Liver (tissue), 8 donors: ENCODE measurements at regions not wholly inside any gene's neighbourhood (a gene's known extent, or its start where the extent isn't known, plus 50 kb on each side); places are given as distances from the start of the nearest gene placed in this dataset.

Experiments
- DNase-seq: peaks from one replicate; pipeline ENCODE4 v3.0.0-alpha.2; 2017; ENCODE audit warnings: low spot score
- H3K27ac ChIP-seq, 2 donors: one replicate each; pipeline ENCODE4 v1.7.0; 2013; ENCODE audit warnings: inconsistent platforms in 2 of 2, low read length in 2 of 2, control low read depth in 1 of 2, low read depth in 1 of 2, mild to moderate bottlenecking in 1 of 2
- H3K27me3 ChIP-seq, 4 donors: one replicate each; pipeline versions ENCODE4 v1.6.1 to v1.7.0; 2013; ENCODE audit warnings: low read length in 3 of 4, inconsistent platforms in 1 of 4, mild to moderate bottlenecking in 1 of 4, moderate library complexity in 1 of 4; ENCODE audit not compliant: control insufficient read depth in 4 of 4, insufficient read depth in 4 of 4
- H3K36me3 ChIP-seq, 4 donors: one replicate each; pipeline versions ENCODE4 v1.6.1 to v1.7.0; 2013; ENCODE audit warnings: low read length in 3 of 4, mild to moderate bottlenecking in 3 of 4, low read depth in 1 of 4, moderate library complexity in 1 of 4; ENCODE audit not compliant: control insufficient read depth in 4 of 4, insufficient read depth in 3 of 4
- H3K4me1 ChIP-seq, 4 donors: one replicate each; pipeline versions ENCODE4 v1.6.1 to v1.7.0; 2013; ENCODE audit warnings: low read length in 3 of 4, mild to moderate bottlenecking in 3 of 4, moderate library complexity in 1 of 4; ENCODE audit not compliant: control insufficient read depth in 4 of 4, insufficient read depth in 4 of 4
- H3K4me3 ChIP-seq, 3 donors: one replicate each; pipeline versions ENCODE4 v1.6.1 to v1.7.0; 2013; ENCODE audit warnings: low read length in 3 of 3, control low read depth in 1 of 3, low read depth in 1 of 3, mild to moderate bottlenecking in 1 of 3
- H3K9ac ChIP-seq, 2 donors: one replicate each; pipeline ENCODE4 v1.7.0; 2013; ENCODE audit warnings: low read length in 2 of 2, mild to moderate bottlenecking in 2 of 2, moderate library complexity in 2 of 2, control low read depth in 1 of 2, low read depth in 1 of 2
- H3K9me3 ChIP-seq, 4 donors: one replicate each; pipeline versions ENCODE4 v1.6.1 to v1.7.0; 2013; ENCODE audit warnings: low read length in 3 of 4; ENCODE audit not compliant: control insufficient read depth in 4 of 4
- CTCF ChIP-seq: fragments of 150-350 bp; IDR thresholded peaks from 2 replicates; pipeline ENCODE4 v1.5.1; 2017; ENCODE audit warnings: improper control_type of control experiment, low read depth, low read length; ENCODE audit not compliant: missing input control
- EGR1 ChIP-seq, 2 donors: IDR thresholded peaks; 2 replicates each; pipeline ENCODE4 v1.6.1; 2016 to 2018; ENCODE audit warnings: antibody characterized with exemption in 2 of 2, low read depth in 2 of 2
- FOXA1 ChIP-seq: IDR thresholded peaks from 2 replicates; pipeline ENCODE4 v1.6.1; 2016; ENCODE audit warnings: antibody characterized with exemption
- GABPA ChIP-seq, 2 donors: IDR thresholded peaks in 1 of 2; conservative IDR thresholded peaks in 1 of 2; 2 replicates each; pipeline ENCODE4 v1.6.1; 2016; ENCODE audit warnings: antibody characterized with exemption in 2 of 2, mild to moderate bottlenecking in 1 of 2, moderate library complexity in 1 of 2
- HNF4A ChIP-seq, 2 donors: conservative IDR thresholded peaks; 2 replicates each; pipeline ENCODE4 v1.6.1; 2016; ENCODE audit warnings: antibody characterized with exemption in 2 of 2, mild to moderate bottlenecking in 2 of 2
- HNF4G ChIP-seq: IDR thresholded peaks from 2 replicates; pipeline ENCODE4 v1.6.1; 2016; ENCODE audit warnings: antibody characterized with exemption
- JUND ChIP-seq, 2 donors: IDR thresholded peaks; 2 replicates each; pipeline ENCODE4 v1.6.1; 2016; ENCODE audit warnings: antibody characterized with exemption in 2 of 2
- RAD21 ChIP-seq, 2 donors: IDR thresholded peaks; 2 replicates each; pipeline ENCODE4 v1.6.1; 2016; ENCODE audit warnings: antibody characterized with exemption in 2 of 2, mild to moderate bottlenecking in 2 of 2
- REST ChIP-seq: IDR thresholded peaks from 2 replicates; pipeline ENCODE4 v1.6.1; 2016; ENCODE audit warnings: antibody characterized with exemption, mild to moderate bottlenecking
- RXRA ChIP-seq, 2 donors: IDR thresholded peaks; 2 replicates each; pipeline ENCODE4 v1.6.1; 2017 to 2018; ENCODE audit warnings: antibody characterized with exemption in 2 of 2, mild to moderate bottlenecking in 1 of 2
- SP1 ChIP-seq: IDR thresholded peaks from 2 replicates; pipeline ENCODE4 v1.6.1; 2018; ENCODE audit warnings: antibody characterized with exemption, mild to moderate bottlenecking
- TAF1 ChIP-seq: conservative IDR thresholded peaks from 2 replicates; pipeline ENCODE4 v1.6.1; 2016; ENCODE audit warnings: antibody characterized with exemption, mild to moderate bottlenecking
- YY1 ChIP-seq: IDR thresholded peaks from 2 replicates; pipeline ENCODE4 v1.6.1; 2016; ENCODE audit warnings: antibody characterized with exemption, mild to moderate bottlenecking
- WGBS: extraction: QIAGEN DNeasy Blood & Tissue Kit; methylation state at CpG from one replicate; pipeline ENCODE4 v1.1.7; 2013; 5-methylcytosine and 5-hydroxymethylcytosine counted together
- donor health status: healthy.
- donor health status: healthy.
- donor health status: healthy.
- donor health status: healthy.
- donor health status: healthy.

- TF ChIP-seq REST (no peak), RXRA (IDR thresholded peaks at IDR 0.05) (no peak), JUND (IDR thresholded peaks at IDR 0.05) (no peak), HNF4A (conservative IDR thresholded peaks at IDR 0.05) (no peak)
These were observed 65.5 kb upstream of the BEGAIN start (continued) for GRCh38 chr14:100652744-100653143.

DNA sequence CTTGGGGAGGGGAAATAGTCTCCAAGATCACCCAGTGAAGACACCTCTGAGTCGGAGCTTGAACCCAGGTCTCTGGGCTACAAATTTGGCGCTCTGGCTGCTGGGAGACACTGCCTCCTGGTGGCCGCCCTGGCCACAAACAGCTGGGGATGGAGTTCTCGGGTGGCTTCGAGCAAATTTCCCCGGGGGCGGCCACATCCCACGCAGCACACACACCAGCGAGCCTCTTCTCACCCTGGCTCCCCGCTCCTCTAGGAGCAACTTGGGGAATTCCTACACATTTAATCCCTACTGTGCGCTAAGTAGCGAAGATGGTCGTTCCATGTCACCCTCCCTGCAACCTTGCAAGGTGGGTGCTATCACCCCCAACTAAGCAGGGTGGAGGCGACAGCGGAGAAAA lies 66.2 kb upstream of the BEGAIN start:
- no peak overlapping the region for H3K4me3 ChIP-seq
- 73% methylated on average over 15 of the region's 15 CpGs for WGBS
- no peaks in the 10 kb centered on the region for H3K27me3 ChIP-seq
- H3K27ac ChIP-seq, result no peak overlapping the region
- H3K9me3 ChIP-seq, result no peaks in the 10 kb centered on the region
- no peak for TF ChIP-seq FOXA1
- TF ChIP-seq EGR1 (IDR thresholded peaks at IDR 0.05; ENCODE audit: low read depth in 2 of 2), result no peak
- peak; percentile 46 to 59 for TF ChIP-seq RAD21 (IDR thresholded peaks at IDR 0.05)
- peak; percentile 24 for TF ChIP-seq CTCF
- no peaks in the 10 kb centered on the region for H3K36me3 ChIP-seq
- peaks cover 0 to 19% (median 12%) of the 10 kb centered on the region in 4 donors for H3K4me1 ChIP-seq
- no peak overlapping the region for H3K9ac ChIP-seq
- no peak for DNase-seq

DNA sequence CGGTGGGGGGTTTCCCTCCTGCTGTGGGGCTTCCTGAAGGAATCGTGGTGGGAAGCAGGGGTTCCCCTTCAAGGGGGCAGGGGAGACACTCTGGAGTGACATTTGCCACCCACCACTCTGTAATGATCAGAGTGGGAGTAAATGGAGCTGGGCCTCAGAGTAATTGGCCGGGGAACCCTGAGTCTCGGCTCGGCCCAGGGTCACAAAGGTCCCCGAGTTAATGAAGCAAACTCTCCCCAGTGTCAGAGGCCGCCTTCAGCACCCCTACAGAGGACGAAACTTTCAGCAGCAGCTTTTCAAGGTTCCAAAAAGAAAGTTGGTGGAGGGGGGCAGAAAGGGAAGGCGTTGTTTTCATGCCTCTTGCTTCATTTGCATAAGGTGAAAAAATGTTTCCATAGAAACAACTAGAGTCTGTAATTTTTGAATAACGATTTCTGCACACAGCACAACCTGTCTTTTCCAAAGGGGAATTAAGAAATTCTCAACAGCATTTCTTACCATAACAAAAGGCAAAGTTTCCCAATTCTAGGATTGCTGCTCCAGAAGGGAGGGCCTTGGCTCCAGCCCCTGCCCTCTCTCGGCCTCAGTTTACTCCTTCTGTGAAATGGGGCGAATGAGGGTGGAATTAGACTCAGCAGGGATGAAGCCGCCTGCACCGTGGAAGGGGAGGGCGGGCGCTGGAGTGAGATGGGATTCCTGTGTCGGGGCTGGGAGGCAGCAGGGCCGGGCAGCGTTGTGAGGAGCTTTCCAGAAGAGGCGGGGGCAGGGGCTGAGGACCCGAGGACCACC lies 67.0 kb upstream of the BEGAIN start:
- peak overlapping the region in 1 of 3 donors; percentile 32 for H3K4me3 ChIP-seq
- TF ChIP-seq HNF4G, result no peak
- no peak for TF ChIP-seq JUND (IDR thresholded peaks at IDR 0.05)
- TF ChIP-seq RXRA (IDR thresholded peaks at IDR 0.05), result no peak
- no peak for TF ChIP-seq GABPA (IDR thresholded peaks at IDR 0.05 in 1 of 2, conservative IDR thresholded peaks at IDR 0.05 in 1 of 2)
- TF ChIP-seq TAF1, result no peak
- no peak for TF ChIP-seq SP1
- no peak for TF ChIP-seq YY1
- no peak for TF ChIP-seq HNF4A (conservative IDR thresholded peaks at IDR 0.05)
- WGBS, result 54% methylated on average over 21 of the region's 21 CpGs

More for the DNA sequence above, 67.0 kb upstream of the BEGAIN start:
- H3K36me3 ChIP-seq, result no peaks in the 10 kb centered on the region
- H3K9me3 ChIP-seq, result no peaks in the 10 kb centered on the region
- no peaks in the 10 kb centered on the region for H3K27me3 ChIP-seq
- no peak overlapping the region for H3K27ac ChIP-seq
- DNase-seq, result no peak
- H3K4me1 ChIP-seq, result peaks cover 2 to 13% (median 6%) of the 10 kb centered on the region in 4 donors
- no peak overlapping the region for H3K9ac ChIP-seq
